ENCODE measurements at regions not wholly inside any gene's neighbourhood (a gene's known extent, or its start where the extent isn't known, plus 50 kb on each side); places are given as distances from the start of the nearest gene placed in this dataset.

GRCh38 chr4:160265014-160265413 is 1162.1 kb downstream of the RAPGEF2 start:
- TF ChIP-seq GATA2 (IDR thresholded peaks at IDR 0.05; ENCODE audit: low read depth, low read length) (no peak), GATA3 (IDR thresholded peaks at IDR 0.05; ENCODE audit: low read depth, low read length) (no peak)
